IMR-90 (cell line): ENCODE measurements at regions not wholly inside any gene's neighbourhood (a gene's known extent, or its start where the extent isn't known, plus 50 kb on each side); places are given as distances from the start of the nearest gene placed in this dataset.

Experiments used
- ATAC-seq: fragments of 200-7000 bp; cut with Tn5 transposase; 2 replicates; pipeline ENCODE4 v1.9.1; 2020; ENCODE audit warnings: low read depth, mild to moderate bottlenecking, moderate library complexity
- BruUV-seq: library from RNA; stranded (reverse); fragments of 400-500 nt; replicated peaks from 2 replicates; lab custom pipeline; 2021; lab: Mats Ljungman, UMichigan
- CTCF ChIA-PET: fragments of 300-600 bp; formaldehyde crosslinking; extraction: SDS; loops from one replicate; lab custom pipeline; 2021; ENCODE audit warnings: antibody characterized with exemption; lab: Yijun Ruan, JAX
- POLR2A ChIA-PET: fragments of 300-600 bp; sonication (Branson Sonifier 250); formaldehyde crosslinking; loops from one replicate; lab custom pipeline; 2022; ENCODE audit warnings: antibody characterized with exemption; ENCODE audit not compliant: unreplicated experiment; lab: Charles Lee
- DNase-seq: peaks from one replicate; pipeline ENCODE4 v3.0.0; 2013
- H2AFZ ChIP-seq: replicated peaks from 2 replicates; pipeline ENCODE3; 2013; ENCODE audit warnings: low read length, mild to moderate bottlenecking; ENCODE audit not compliant: poor library complexity
- H2AK5ac ChIP-seq: 2 replicates; pipeline ENCODE4 v1.6.1; 2013; ENCODE audit warnings: low read depth, low read length, inconsistent platforms
- H2AK9ac ChIP-seq: replicated peaks from 2 replicates; pipeline ENCODE3; 2013; ENCODE audit warnings: mild to moderate bottlenecking, low read depth, low read length, moderate library complexity; ENCODE audit not compliant: poor library complexity
- H2BK120ac ChIP-seq: 2 replicates; pipeline ENCODE4 v1.6.1; 2013; ENCODE audit warnings: low read depth, low read length, inconsistent platforms
- H2BK15ac ChIP-seq: 3 replicates; pipeline ENCODE4 v1.6.1; 2013; ENCODE audit warnings: low read depth, low read length, inconsistent platforms
- H2BK20ac ChIP-seq: 2 replicates; pipeline ENCODE4 v1.6.1; 2013; ENCODE audit warnings: low read depth, mild to moderate bottlenecking, inconsistent platforms, low read length, moderate library complexity
- H2BK5ac ChIP-seq: 2 replicates; pipeline ENCODE4 v1.6.1; 2013; ENCODE audit warnings: mild to moderate bottlenecking, low read depth, low read length, inconsistent platforms; ENCODE audit not compliant: poor library complexity, severe bottlenecking
- H3K14ac ChIP-seq: replicated peaks from 2 replicates; pipeline ENCODE4 v1.6.1; 2013; ENCODE audit warnings: low read depth, low read length, inconsistent platforms
- H3K18ac ChIP-seq: 2 replicates; pipeline ENCODE4 v1.6.1; 2013; ENCODE audit warnings: low read depth, low read length, control low read depth
- H3K23ac ChIP-seq: 2 replicates; pipeline ENCODE4 v1.6.1; 2013; ENCODE audit warnings: low read depth, low read length, inconsistent platforms
- H3K27ac ChIP-seq: 2 replicates; pipeline ENCODE4 v1.5.1; 2013; ENCODE audit warnings: mild to moderate bottlenecking, control low read depth, low read length; ENCODE audit not compliant: insufficient read depth
- H3K27me3 ChIP-seq: 2 replicates; pipeline ENCODE4 v1.6.1; 2013; ENCODE audit warnings: low read length; ENCODE audit not compliant: control insufficient read depth, insufficient read depth
- H3K36me3 ChIP-seq: 2 replicates; pipeline ENCODE4 v1.6.1; 2013; ENCODE audit warnings: low read length, mixed read lengths; ENCODE audit not compliant: control insufficient read depth, insufficient read depth
- H3K4ac ChIP-seq: 2 replicates; pipeline ENCODE4 v1.6.1; 2013; ENCODE audit warnings: low read depth, low read length, inconsistent platforms
- H3K4me1 ChIP-seq: 2 replicates; pipeline ENCODE4 v1.6.1; 2013; ENCODE audit warnings: low read length, mixed read lengths; ENCODE audit not compliant: control insufficient read depth, insufficient read depth
- H3K4me2 ChIP-seq: 2 replicates; pipeline ENCODE4 v1.6.1; 2013; ENCODE audit warnings: low read depth, mild to moderate bottlenecking, control low read depth, low read length, moderate library complexity
- H3K4me3 ChIP-seq: 2 replicates; pipeline ENCODE4 v1.5.1; 2013; ENCODE audit warnings: low read depth, mild to moderate bottlenecking, control low read depth, low read length, moderate library complexity; ENCODE audit not compliant: insufficient read depth
- H3K56ac ChIP-seq: 2 replicates; pipeline ENCODE4 v1.6.1; 2013; ENCODE audit warnings: low read length, inconsistent platforms; ENCODE audit not compliant: insufficient read depth; ENCODE audit errors: extremely low read depth
- H3K79me1 ChIP-seq, 2 experiments: 2 replicates each; pipeline ENCODE4 v1.6.1; 2013; ENCODE audit warnings: low read length in 2 of 2, inconsistent platforms in 1 of 2, low read depth in 1 of 2
- H3K9ac ChIP-seq: 2 replicates; pipeline ENCODE4 v1.6.1; 2013; ENCODE audit warnings: low read depth, low read length, control low read depth
- H3K9me1 ChIP-seq: 2 replicates; pipeline ENCODE4 v1.6.1; 2013; ENCODE audit warnings: low read length, inconsistent platforms; ENCODE audit not compliant: insufficient read depth
- H3K9me3 ChIP-seq: 2 replicates; pipeline ENCODE4 v1.6.1; 2013; ENCODE audit warnings: low read length; ENCODE audit not compliant: control insufficient read depth, insufficient read depth
- H4K20me1 ChIP-seq: 2 replicates; pipeline ENCODE4 v1.6.1; 2013; ENCODE audit warnings: low read length, inconsistent platforms; ENCODE audit not compliant: insufficient read depth
- H4K5ac ChIP-seq: 2 replicates; pipeline ENCODE4 v1.6.1; 2013; ENCODE audit warnings: mild to moderate bottlenecking, low read depth, low read length, control low read depth
- H4K8ac ChIP-seq, 2 experiments: 2 replicates each; pipeline ENCODE4 v1.6.1; 2013; ENCODE audit warnings: low read depth in 2 of 2, low read length in 2 of 2, control low read depth in 1 of 2, inconsistent platforms in 1 of 2
- H4K91ac ChIP-seq: 2 replicates; pipeline ENCODE4 v1.6.1; 2013; ENCODE audit warnings: low read depth, low read length, inconsistent platforms; ENCODE audit not compliant: insufficient read depth
- BHLHE40 ChIP-seq: fragments of 150-350 bp; IDR thresholded peaks from 2 replicates; pipeline ENCODE4 v1.6.1; 2016; ENCODE audit warnings: mild to moderate bottlenecking, low read depth, low read length
- CEBPB ChIP-seq: IDR thresholded peaks from 2 replicates; pipeline ENCODE4 v1.6.1; 2012; ENCODE audit warnings: low read depth, low read length, improper control_type of control experiment
- CHD1 ChIP-seq: IDR thresholded peaks from 2 replicates; pipeline ENCODE4 v1.6.1; 2012; ENCODE audit warnings: low read depth, low read length, improper control_type of control experiment
- FOS ChIP-seq: fragments of 150-350 bp; IDR thresholded peaks from 2 replicates; pipeline ENCODE4 v1.6.1; 2016; ENCODE audit warnings: low read depth, low read length
- MAZ ChIP-seq: IDR thresholded peaks from 2 replicates; pipeline ENCODE4 v1.6.1; 2012; ENCODE audit warnings: low read depth, mild to moderate bottlenecking, low read length, improper control_type of control experiment, moderate library complexity, borderline replicate concordance
- MXI1 ChIP-seq: IDR thresholded peaks from 2 replicates; pipeline ENCODE4 v1.6.1; 2012; ENCODE audit warnings: low read depth, mild to moderate bottlenecking, low read length, moderate library complexity, borderline replicate concordance
- NFE2L2 ChIP-seq: fragments of 150-350 bp; IDR thresholded peaks from 2 replicates; pipeline ENCODE4 v1.6.1; 2016; ENCODE audit warnings: low read depth, mild to moderate bottlenecking, low read length
- POLR2A ChIP-seq: IDR thresholded peaks from 2 replicates; pipeline ENCODE4 v1.6.1; 2012; ENCODE audit warnings: mild to moderate bottlenecking, low read depth, low read length
- RAD21 ChIP-seq: IDR thresholded peaks from 2 replicates; pipeline ENCODE4 v1.6.1; 2012; ENCODE audit warnings: low read length, improper control_type of control experiment
- RCOR1 ChIP-seq: IDR thresholded peaks from 2 replicates; pipeline ENCODE4 v1.6.1; 2012; ENCODE audit warnings: mild to moderate bottlenecking, low read length, improper control_type of control experiment; ENCODE audit not compliant: insufficient replicate concordance
- SMC3 ChIP-seq: fragments of 150-350 bp; IDR thresholded peaks from 2 replicates; pipeline ENCODE4 v1.6.1; 2016; ENCODE audit warnings: low read depth, mild to moderate bottlenecking, antibody characterized with exemption, low read length, moderate library complexity
- WGBS, 2 experiments: methylation state at CpG; one replicate each; pipeline versions ENCODE4 v1.1.5 to v1.1.7; 2013; ENCODE audit warnings: missing lambda C conversion rate in 2 of 2; ENCODE audit not compliant: insufficient read length in 1 of 2; ENCODE audit errors: extremely low coverage in 2 of 2; 5-methylcytosine and 5-hydroxymethylcytosine counted together
- dilution Hi-C: fragments of 300-500 bp; cut with HindIII; formaldehyde crosslinking; loops from one replicate; pipeline ENCODE4 v1.14.3; 2018; ENCODE audit warnings: low sequenced_read_pairs; ENCODE audit not compliant: unreplicated experiment
- in situ Hi-C: fragments of 300-500 bp; cut with MboI; formaldehyde crosslinking; loops from 3 replicates; pipeline ENCODE4 v1.14.3; 2019; ENCODE audit warnings: low sequenced_read_pairs, inconsistent platforms, mixed read lengths
- intact Hi-C: fragments of 100-400 bp; cut with micrococcal nuclease; formaldehyde crosslinking; loops from 2 replicates; pipeline ENCODE4 v1.10.0; 2022
- TF ChIP-seq, protein P1 (sequence below): conservative IDR thresholded peaks from 2 replicates; pipeline ENCODE4 v1.5.1; 2012; ENCODE audit warnings: mild to moderate bottlenecking, low read depth, low read length, improper control_type of control experiment
- TF ChIP-seq, protein P2 (sequence below): fragments of 150-350 bp; IDR thresholded peaks from 2 replicates; pipeline ENCODE4 v1.6.1; 2017; ENCODE audit warnings: mild to moderate bottlenecking, antibody characterized with exemption, low read length, low read depth
- TF ChIP-seq, protein P3 (sequence below): fragments of 150-350 bp; IDR thresholded peaks from 2 replicates; pipeline ENCODE4 v1.6.1; 2016; ENCODE audit warnings: low read depth, mild to moderate bottlenecking, low read length, moderate library complexity, borderline replicate concordance

DNA sequence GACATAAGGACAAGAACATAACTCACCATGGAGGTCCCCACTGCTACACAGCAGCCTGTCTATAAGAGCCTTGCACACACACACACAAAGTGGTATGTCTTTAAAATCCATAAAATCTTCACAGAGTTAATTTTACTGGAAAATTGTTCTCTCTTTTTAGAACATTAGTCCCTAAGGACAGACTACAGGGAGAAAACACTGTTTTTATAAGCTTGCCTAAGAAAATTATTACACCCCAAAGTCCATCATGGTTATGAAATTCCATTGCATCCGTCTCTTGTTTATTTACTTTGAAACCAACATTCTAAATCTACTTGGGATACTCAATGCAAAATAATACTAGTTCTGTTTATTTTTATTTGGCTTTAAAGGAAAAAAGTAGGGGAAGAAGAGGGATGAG, 197.4 kb downstream of the SETD4 start:
- Histone ChIP-seq H3K36me3 (no peaks in the 10 kb centered on the region), H4K8ac (no peak overlapping the region), H2AK5ac (no peak overlapping the region), H2BK20ac (no peak overlapping the region), H2BK120ac (no peak overlapping the region), H3K14ac (no peak overlapping the region), H3K9me1 (no peaks in the 10 kb centered on the region), H3K9ac (no peak overlapping the region), H4K5ac (no peak overlapping the region), H2AFZ (no peak overlapping the region), H3K4me1 (no peaks in the 10 kb centered on the region), H3K27me3 (peaks cover 11% of the 10 kb centered on the region), H4K20me1 (no peaks in the 10 kb centered on the region), H4K91ac (no peak overlapping the region), H3K4me2 (no peak overlapping the region), H2BK5ac (no peak overlapping the region), H2BK15ac (no peak overlapping the region), H3K23ac (no peak overlapping the region), H3K18ac (no peak overlapping the region), H3K4ac (no peak overlapping the region), H2AK9ac (no peak overlapping the region), H3K9me3 (no peaks in the 10 kb centered on the region), H3K56ac (no peak overlapping the region), H3K4me3 (no peak overlapping the region), H3K79me1 (no peaks in the 10 kb centered on the region), H3K27ac (no peak overlapping the region)
- DNase-seq (no peak), ATAC-seq (no peak)
- CTCF ChIA-PET: no interaction called here
- in situ Hi-C loops: no loop called here
- TF ChIP-seq NFE2L2 (no peak), SMC3 (no peak), MXI1 (no peak), BHLHE40 (no peak), FOS (no peak), RAD21 (no peak), POLR2A (no peak), MAZ (no peak), CHD1 (no peak), CEBPB (no peak), RCOR1 (no peak)
- TF ChIP-seq, protein P1, sequence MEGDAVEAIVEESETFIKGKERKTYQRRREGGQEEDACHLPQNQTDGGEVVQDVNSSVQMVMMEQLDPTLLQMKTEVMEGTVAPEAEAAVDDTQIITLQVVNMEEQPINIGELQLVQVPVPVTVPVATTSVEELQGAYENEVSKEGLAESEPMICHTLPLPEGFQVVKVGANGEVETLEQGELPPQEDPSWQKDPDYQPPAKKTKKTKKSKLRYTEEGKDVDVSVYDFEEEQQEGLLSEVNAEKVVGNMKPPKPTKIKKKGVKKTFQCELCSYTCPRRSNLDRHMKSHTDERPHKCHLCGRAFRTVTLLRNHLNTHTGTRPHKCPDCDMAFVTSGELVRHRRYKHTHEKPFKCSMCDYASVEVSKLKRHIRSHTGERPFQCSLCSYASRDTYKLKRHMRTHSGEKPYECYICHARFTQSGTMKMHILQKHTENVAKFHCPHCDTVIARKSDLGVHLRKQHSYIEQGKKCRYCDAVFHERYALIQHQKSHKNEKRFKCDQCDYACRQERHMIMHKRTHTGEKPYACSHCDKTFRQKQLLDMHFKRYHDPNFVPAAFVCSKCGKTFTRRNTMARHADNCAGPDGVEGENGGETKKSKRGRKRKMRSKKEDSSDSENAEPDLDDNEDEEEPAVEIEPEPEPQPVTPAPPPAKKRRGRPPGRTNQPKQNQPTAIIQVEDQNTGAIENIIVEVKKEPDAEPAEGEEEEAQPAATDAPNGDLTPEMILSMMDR: no peak
- TF ChIP-seq, protein P2, sequence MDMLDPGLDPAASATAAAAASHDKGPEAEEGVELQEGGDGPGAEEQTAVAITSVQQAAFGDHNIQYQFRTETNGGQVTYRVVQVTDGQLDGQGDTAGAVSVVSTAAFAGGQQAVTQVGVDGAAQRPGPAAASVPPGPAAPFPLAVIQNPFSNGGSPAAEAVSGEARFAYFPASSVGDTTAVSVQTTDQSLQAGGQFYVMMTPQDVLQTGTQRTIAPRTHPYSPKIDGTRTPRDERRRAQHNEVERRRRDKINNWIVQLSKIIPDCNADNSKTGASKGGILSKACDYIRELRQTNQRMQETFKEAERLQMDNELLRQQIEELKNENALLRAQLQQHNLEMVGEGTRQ: no peak
- TF ChIP-seq, protein P3, sequence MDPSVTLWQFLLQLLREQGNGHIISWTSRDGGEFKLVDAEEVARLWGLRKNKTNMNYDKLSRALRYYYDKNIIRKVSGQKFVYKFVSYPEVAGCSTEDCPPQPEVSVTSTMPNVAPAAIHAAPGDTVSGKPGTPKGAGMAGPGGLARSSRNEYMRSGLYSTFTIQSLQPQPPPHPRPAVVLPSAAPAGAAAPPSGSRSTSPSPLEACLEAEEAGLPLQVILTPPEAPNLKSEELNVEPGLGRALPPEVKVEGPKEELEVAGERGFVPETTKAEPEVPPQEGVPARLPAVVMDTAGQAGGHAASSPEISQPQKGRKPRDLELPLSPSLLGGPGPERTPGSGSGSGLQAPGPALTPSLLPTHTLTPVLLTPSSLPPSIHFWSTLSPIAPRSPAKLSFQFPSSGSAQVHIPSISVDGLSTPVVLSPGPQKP: no peak
- dilution Hi-C loops: no loop called here
- no CpG with 5 or more reads among the region's 1 CpG for WGBS, 2 experiments
- POLR2A ChIA-PET: interaction anchor here (1.0 kb wide), 1 partner anchor 17 kb away, joined by 18 read pairs; no protein-coding TSS in a partner anchor
- intact Hi-C loops: no loop called here
- no TSS peak for BruUV-seq
